GM18520 (cell line): ENCODE measurements at regions not wholly inside any gene's neighbourhood (a gene's known extent, or its start where the extent isn't known, plus 50 kb on each side); places are given as distances from the start of the nearest gene placed in this dataset.
"Not testable (repeated sequence)": the region's sequence is repeated elsewhere in the genome, so short reads cannot be mapped to it uniquely, and the experiment has no call there.

ENCODE experiments used
- ATAC-seq: cut with Tn5 transposase; IDR thresholded peaks from one replicate; pipeline ENCODE4 v1.9.1; 2021; ENCODE audit not compliant: unreplicated experiment

DNA sequence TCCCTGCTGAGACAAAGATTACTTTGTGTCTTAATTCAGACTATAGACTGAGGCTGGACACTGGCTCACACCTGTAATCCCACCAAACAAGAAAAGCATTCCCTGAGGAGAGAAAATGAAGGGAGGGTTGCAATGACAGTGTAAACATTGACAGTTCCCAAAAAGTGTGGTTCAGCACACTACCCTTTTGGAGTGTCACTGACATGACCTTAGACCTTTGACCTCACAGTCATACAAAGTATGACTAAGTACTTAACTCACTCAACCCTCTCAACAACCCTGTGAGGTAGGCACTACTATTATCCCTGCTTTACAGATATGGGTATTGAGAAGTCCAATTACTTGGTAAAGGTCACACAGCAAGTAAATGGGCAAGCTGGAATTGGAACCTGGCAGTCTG lies 341.7 kb downstream of the LRRC3B start:
- no peak for ATAC-seq

- ATAC-seq, result no peak
These were observed 342.3 kb downstream of the LRRC3B start for GRCh38 chr3:26964836-26965235.

- ATAC-seq, result no peak
These were observed 344.9 kb downstream of the LRRC3B start for GRCh38 chr3:26967501-26967900.

DNA sequence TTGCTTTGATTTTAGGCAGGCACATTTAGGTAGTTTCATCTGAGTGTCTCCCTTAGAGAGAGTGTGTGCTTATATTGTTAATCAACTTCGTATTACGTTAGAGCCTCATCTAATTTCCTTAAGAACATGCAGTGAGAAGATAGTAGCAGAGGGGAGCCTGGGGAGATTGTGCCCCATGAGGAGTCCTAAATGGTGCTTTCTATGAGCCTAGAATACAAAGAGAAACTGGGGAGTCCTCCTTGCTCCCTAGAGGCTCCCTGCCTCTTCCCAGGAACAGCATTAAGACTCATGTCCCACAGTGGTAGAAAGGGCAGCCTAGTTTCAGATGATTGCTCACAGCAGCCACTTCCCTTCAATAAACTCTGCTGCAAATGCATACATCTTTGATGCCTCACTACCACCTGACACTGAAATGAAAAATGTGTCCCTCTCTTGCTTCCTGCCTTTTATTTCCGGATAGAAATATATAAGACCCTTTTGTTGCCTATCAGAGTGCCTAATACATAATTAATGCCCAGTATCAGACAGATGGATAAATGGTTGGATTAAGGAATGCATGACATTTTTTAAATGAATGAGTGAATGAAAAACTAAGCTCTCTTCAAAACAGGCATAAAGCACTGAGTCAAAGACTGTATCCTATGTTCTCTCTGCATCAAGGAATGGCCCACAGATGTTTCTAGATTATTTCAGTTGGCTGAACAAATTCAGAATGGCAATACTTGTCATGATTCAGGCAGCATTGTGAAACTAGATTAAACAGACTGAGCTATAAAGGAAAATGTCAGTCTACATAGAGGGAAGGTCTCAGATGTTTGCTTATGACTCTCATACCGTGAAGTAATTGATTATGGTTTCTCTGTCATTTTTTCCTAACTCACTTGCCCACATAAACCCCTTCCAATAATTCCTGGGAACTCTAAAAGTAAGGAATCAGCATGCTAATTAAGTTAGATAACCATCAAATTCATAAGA lies 362.1 kb downstream of the LRRC3B start:
- ATAC-seq, result no peak

DNA sequence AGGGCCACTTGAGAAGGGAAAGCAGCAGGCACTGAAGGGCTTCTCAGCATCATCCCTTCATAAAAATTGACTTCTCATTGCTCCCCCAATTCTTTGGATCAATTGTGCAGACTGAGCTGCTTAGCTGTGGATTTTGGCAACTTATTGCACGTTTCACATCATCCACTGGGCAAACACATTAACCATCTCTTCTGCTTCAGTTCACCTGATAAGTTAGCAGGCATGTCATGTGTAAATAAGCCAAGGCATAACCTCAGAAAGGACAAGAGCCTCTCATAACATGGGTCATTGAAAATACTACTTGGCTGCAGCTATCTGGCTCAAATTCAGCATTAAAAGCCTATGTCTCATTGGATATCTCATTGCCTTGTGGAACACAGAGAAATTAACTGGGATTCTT lies 366.5 kb downstream of the LRRC3B start:
- ATAC-seq, result no peak

GRCh38 chr3:26997226-26997625 lies 372.0 kb downstream of the NEK10 start:
- no peak for ATAC-seq

GRCh38 chr3:27010834-27011233 lies 358.3 kb downstream of the NEK10 start:
- no peak for ATAC-seq

DNA sequence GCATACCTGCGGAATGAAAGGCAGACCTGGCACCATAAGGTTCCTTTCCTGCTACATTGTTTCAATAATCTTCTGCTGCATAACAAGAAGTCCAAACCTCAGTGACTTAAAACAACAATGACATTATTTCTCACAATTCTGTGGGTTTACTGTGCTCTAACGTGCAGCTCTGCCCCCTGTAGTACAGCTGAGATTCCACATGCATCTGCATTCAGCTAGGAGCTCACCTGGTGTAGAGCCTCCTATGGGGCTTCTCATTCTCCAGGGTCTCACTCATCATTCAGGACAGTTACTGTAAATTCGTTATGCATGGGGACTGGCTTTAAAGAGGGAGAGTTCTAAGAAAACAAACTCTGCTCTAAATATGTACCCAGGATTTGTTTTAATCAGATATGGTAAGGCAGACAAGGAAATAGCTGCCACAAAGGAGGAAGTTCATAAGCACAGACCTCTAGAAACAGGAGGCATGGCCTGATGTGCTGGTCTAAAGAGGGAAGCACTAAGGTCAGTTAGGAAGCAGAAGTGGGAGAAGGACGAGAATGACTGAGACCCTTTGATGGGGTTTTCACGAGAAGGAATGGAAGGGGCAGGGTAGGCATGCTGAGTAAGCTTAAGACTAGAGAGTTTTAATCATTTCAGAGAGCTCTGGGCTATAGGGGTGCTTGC lies 347.0 kb downstream of the NEK10 start:
- ATAC-seq, result no peak

DNA sequence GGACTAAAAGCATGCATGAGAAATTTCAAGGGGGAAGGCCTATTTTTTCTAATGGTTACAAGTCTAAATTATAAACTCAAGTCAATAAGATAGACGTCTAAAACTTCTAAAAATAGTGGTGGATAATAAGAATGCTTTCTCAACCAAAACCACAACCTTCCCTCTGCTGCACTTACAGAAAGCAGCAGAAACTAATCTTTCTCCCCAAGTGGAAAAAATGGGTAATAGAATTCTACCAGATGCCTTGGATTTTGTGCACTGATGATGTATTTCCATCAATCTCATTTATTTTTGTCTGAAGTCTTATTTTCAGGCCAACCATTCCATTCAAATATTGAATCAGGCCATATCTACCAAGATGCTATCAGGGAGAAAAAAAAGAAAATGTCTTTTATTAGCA lies 344.7 kb downstream of the NEK10 start:
- ATAC-seq, result no peak

- no peak for ATAC-seq
These were observed 343.5 kb downstream of the NEK10 start for GRCh38 chr3:27025718-27026117.

- no peak for ATAC-seq
These were observed 337.7 kb downstream of the NEK10 start for GRCh38 chr3:27031476-27031875.

GRCh38 chr3:27034255-27034654 lies 334.9 kb downstream of the NEK10 start:
- ATAC-seq, result no peak

- ATAC-seq, result no peak
These were observed 328.5 kb downstream of the NEK10 start for GRCh38 chr3:27040674-27041073.

GRCh38 chr3:27042541-27042940 lies 326.6 kb downstream of the NEK10 start:
- not testable (repeated sequence) for ATAC-seq

DNA sequence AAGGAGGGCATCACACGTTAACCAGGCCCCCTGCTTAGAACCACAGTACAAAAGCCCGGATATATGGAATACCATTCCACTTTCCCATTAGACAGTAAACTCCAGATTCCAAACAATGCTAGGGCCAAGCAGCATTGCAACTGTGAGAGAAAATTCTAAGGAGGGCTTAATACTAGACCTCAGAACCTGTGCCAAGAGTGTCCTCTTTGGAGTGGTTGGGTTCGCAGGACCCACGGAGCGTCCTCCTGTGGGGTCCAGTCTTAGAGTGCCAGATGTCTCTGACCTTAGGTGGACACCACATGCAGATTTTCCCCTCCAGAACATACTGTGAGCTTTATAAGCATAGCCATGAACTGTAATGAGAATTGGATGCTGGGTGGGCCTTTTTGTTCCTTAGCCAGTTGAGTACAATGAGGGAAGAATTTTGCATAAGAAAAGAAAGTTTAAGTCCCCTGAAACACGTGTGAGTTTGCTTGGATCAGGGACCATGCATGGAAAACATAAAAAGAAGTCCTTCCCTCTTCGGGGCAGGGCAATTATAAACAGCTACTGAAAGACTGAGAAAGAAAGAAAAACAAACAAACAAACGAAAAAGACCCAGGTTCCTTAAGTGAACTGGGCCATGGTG lies 325.7 kb downstream of the NEK10 start:
- ATAC-seq, result no peak

GRCh38 chr3:27044931-27045481 lies 324.2 kb downstream of the NEK10 start:
- no peak for ATAC-seq

DNA sequence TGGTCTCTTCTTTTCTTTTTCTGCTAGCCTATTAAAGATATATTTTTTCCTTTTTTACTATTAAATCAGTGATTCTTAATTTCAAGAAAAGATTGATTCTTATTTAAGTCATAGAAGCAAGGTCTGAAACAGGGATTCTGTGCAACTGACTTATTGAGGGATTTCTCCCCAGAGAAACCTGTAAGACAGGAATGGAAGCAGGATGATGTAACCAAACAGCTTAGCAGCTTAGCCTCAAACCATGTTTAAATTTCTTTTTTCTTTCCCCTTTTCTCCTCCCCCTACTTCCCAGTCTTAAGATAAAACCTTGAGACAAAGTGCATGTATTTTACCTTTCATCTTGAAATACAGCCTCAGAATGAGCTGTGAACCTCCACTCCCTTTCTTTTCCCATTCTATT lies 322.8 kb downstream of the NEK10 start:
- ATAC-seq, result no peak

- no peak for ATAC-seq
These were observed 319.4 kb downstream of the NEK10 start for GRCh38 chr3:27049792-27050191.

DNA sequence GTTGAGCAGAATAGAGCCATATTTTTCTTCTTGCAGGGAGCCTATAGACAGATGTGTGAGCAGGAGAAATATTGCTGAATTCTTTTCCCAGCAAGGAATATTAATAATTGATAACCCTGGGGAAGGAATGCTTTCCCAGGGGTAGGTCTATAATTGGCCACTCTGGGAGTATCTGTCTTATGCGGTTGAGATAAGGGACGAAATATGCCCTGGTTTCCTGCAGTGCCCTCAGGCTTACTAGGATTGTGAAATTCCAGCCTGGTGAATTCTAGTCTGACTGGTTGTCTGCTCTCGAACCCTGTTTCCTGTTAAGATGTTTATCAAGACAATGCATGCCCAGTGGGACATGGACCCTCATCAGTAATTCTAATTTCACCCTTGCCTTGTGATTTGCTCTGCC lies 317.7 kb downstream of the NEK10 start:
- ATAC-seq, result not testable (repeated sequence)

DNA sequence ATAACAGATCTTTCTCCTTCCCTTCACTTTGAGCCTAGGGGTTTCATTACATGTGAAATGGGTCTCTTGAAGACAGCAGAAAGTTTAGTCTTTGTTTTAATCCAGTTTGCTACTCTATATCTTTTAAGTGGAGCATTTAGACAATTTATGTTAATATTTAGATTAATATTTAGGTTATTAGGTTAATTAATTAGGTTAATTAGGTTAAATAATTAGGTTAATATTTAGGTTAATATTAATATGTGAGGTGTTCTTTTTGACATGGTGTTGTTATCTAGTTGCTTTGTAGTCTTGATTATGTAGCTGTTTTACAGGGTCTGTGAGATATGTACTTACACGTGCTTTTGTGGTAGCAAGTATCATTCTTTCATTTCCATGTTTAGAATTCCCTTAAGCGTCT lies 312.9 kb downstream of the NEK10 start:
- no peak for ATAC-seq

DNA sequence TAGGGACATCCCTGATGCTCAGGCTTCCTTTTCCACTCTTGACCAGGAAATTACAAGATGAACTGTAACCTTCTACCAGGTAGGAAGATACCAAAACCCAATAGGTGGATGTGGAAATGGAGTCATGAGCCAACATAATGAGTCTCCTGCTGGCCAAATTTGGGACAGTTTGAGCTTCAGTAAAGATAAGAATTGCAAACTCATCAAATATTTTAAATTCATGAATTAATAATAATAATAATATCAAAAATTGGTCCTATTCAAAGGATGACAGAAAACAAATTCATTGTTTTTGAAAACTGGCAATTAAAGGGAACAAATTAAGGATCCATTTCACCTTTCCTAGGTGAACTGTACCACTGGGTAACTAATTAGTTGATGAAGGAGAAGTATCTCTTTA lies 309.7 kb downstream of the NEK10 start:
- ATAC-seq, result no peak
